GM18868 (cell line): ENCODE measurements at regions not wholly inside any gene's neighbourhood (a gene's known extent, or its start where the extent isn't known, plus 50 kb on each side); places are given as distances from the start of the nearest gene placed in this dataset.
"Not testable (repeated sequence)": the region's sequence is repeated elsewhere in the genome, so short reads cannot be mapped to it uniquely, and the experiment has no call there.

Source experiments
- ATAC-seq: cut with Tn5 transposase; IDR thresholded peaks from one replicate; pipeline ENCODE4 v1.9.1; 2021; ENCODE audit warnings: mild to moderate bottlenecking, moderate library complexity; ENCODE audit not compliant: unreplicated experiment

DNA sequence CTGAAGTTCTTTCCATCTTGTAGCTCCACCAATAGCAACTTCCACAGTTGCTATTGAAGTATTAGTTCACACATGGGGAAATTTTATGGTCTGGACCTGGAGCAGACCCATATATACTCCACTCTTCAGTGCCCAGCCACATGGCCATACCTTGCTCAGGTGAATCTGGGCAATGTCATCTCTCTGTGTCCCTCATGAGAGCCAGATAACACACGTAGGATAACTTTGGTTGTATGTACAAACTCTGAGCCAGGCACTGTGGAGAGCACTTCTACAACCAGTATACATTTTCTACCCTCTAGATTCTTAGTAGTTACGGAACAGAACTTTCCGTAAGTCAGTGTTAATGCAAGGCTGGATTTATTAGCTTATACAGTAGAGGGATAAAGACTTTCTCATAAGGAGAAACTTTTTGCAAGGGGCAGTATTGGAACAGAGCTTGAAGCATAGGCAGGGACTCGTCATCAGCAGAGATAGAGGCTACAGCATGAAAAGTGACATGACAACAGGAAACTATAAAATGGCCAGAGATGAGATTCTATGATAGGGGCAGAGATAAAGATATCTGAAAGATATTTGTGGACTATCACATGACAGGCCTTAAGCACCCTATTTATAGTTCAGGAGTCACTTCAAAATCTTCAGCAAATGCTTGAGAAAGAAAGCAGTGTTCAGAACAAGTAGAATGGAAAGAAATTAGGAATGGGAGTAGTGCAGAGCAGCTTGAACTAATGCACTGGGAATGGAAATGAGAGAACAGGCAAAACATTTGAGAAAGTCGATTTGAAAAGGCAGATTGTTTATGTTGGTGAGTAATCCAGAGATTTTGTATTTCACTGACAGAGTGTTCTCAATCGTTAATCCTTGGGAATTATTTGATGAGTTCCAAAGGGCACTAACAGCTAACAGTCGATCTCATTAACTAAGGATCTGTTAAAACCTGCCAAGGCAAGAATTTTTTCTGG, 481.8 kb downstream of the USP25 start:
- no peak for ATAC-seq

DNA sequence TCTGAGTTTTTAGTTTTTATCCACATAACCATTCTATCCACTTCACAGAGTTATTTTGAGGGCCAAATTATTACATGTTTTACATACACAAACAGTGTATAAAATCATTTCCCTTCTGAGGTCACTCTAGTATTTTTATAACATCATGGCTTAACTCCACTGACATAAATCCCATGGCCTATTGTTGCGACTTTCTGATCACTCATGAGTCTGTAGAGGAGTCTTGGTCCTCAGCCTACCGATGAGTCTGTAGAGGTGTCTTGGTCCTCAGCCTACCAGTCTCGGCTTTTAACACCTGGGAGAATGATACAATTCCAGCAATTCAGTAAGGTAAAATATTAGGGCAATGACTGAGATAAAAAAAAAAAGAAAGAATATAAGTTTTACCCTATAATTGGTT, 483.7 kb downstream of the USP25 start:
- no peak for ATAC-seq

DNA sequence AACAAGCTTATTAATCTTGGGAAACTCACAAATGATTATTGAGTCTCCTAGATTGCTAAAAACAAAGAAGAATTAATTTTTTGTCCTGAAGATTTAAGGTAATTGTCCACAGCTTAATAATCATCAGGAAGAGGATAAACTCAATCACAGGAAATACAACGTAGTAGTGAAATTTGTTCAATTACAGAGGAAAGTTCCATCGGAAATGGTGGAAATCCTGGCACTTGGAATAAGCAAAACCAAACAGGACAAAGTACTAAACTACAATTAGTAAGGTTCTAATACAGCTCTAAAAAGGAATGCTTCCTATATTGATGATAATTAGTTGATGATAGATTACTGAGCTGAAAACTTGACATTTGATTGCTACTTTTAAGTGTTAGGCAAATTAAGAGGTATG, 485.4 kb downstream of the USP25 start:
- no peak for ATAC-seq

- ATAC-seq = no peak
These were observed 485.9 kb downstream of the USP25 start for GRCh38 chr21:16215663-16216183.

GRCh38 chr21:16216288-16216962, 486.6 kb downstream of the USP25 start:
- no peak for ATAC-seq

DNA sequence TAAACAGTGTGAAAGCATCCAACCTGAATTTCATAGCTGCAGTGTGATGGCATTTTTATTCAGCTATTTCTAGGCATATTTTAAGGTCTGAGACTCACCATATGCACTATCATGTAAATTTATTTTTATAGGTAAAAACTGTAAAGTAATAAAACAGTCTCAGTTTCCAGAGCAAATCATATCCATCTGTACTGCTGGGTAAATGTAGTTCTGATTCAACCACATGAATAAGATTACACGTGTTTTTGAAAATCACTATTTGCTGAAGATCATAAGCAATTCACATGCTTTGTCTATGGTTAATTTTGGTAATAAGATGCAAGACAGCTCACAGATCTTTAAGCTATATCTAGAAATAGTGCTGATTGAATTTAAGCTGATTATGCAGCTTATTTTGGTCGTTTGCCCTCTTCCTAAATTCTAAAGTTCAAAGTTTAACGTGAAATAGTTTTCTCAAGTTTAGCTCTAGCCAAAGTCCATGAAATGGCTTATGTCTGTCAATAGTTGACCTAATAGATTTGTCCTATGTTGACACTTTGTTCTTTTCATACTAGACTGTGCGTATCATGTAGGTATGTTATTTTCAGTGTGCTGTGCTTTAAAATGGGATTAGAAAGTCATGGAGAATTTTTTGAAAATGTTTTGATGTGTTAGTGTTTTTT, 489.0 kb downstream of the USP25 start:
- no peak for ATAC-seq

GRCh38 chr21:16224756-16225155, 495.0 kb downstream of the USP25 start:
- ATAC-seq = not testable (repeated sequence)

- ATAC-seq = no peak
These were observed 510.0 kb downstream of the USP25 start for GRCh38 chr21:16239659-16240265.

DNA sequence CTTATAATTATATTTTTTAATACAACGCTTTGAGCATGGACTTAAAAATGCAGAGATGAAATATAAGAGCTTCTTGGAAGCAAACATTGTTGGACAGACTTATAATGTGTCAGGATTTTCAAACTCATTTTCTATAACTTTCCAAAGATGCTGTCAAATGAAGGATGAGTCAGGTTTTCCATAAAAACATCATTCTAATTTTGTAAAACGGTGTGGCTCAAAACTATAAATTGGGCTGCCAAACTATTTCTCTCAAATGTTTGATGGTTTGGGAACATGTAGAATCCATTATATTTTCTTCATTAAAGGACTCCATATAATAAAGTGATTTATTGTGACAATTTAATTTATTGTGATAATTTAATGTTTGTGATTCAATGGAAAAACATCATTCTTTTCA, 511.2 kb downstream of the USP25 start:
- no peak for ATAC-seq

GRCh38 chr21:16241479-16241963, 511.7 kb downstream of the USP25 start:
- ATAC-seq = no peak

DNA sequence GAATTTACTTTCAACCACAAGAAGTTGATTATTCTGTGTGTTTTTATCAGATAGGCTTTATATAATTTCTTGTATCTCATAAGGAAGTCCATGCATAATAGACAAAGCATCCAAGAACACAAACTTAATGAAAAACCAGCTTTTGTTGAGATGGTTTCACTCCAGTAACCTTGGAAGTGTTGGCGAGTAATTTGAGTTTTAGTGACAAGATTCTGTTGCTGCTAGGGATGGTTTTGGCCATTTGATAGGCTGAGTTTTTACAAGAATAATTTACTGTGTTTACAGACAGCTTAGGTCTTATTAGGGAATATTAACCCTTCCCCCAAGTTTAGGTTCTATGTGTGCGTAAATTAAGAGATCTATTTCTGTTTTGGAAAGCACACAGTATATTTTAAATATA, 513.6 kb downstream of the USP25 start:
- no peak for ATAC-seq

- ATAC-seq = no peak
These were observed 518.9 kb downstream of the USP25 start for GRCh38 chr21:16248705-16249104.

DNA sequence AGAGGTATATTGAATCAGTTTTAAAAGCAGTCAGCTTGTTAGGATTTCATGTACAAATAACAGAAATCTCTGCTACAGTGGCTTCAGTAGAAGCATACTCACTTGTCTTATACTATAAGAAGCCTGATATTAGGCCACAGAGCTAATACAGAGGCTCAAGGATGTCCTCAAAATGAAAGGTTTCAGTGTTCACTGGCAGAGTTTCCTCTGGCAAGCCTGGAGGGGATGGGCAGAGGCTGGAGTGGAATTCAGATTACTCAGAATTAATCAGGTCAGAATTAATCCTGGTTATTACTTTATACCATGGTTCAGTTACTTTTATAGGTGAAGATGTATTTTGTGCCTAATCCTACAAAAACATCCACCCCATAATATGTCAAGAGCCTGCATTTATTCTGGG, 520.5 kb downstream of the USP25 start:
- ATAC-seq = no peak

GRCh38 chr21:16258844-16259611, 529.2 kb downstream of the USP25 start:
- ATAC-seq = no peak

- no peak for ATAC-seq
These were observed 532.3 kb downstream of the USP25 start for GRCh38 chr21:16262091-16262490.

DNA sequence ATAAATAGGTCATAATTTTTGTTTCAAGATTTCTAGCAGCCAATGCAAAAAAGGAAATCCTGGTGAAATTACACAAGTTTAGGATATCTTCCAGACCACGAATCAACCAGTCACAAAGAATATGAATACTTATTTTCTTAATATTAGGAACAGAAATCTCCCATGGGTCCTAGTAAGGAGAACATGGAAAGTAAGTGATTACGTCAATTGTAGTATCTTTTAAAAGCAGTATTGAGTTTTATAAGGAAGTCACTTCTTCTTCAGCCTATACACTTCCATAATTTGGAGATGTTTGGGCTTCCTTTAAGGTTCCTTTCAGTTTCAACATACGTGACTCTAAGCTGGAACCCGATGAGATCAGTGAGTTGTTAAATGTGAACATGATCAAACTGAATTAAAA, 534.5 kb downstream of the USP25 start:
- no peak for ATAC-seq

DNA sequence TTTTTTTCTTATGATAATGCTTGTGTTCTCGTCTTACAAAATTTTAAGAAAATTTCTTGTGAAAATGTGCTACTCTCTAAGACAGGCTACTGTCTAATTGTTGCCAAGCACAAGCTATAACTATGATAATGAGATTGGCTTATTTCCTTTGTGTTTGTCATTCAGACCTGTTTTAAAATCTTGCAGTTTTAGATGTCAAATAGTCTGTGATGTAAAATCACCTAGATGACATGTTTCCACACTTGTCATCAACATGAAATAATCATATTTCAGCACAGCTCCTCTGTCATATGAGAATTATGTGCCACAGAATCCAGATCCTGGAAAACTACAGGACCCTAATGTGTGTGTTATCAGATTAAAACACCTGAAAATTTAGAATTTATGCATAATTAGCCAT, 539.7 kb downstream of the USP25 start:
- ATAC-seq = no peak

DNA sequence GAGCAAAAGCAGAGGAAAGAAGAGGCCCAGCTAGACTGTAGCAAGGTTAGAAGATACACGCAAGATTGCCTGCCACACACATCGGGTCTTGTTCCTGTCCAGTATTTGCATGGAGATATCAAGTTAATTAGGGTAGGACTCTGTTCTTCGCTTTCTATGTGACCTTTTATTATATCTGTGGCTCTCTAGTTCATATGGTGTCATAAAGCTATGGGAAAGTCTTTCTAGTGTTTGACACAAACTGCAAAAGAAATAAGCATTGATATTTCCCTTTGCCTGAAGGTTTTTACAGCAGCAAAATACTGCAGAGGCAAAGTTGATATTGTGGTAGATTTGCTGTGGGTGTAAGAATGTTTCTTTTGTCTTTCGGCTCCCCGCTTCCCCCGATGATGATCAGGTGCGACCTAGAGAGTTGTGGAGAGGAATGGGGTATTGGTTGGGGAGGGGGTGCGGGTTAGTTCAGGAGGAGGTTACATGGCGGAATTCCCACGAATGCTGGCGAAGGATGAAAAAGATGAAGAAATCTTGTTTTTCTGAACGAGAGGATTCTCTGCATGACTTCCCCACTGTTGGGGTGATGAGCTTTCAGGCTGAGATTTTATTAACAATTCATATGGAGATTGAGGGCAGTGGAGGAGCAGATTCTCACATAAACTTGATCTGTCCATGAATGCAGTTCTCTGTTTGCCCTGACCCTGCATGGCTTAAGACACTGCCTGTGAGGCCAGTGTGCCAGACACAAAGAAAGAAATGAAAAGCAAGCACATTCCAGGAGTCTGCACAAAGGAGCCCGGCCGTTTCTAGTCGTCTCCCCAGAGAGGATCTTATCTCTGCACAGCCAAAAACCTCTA, 550.2 kb downstream of the USP25 start:
- ATAC-seq = no peak

DNA sequence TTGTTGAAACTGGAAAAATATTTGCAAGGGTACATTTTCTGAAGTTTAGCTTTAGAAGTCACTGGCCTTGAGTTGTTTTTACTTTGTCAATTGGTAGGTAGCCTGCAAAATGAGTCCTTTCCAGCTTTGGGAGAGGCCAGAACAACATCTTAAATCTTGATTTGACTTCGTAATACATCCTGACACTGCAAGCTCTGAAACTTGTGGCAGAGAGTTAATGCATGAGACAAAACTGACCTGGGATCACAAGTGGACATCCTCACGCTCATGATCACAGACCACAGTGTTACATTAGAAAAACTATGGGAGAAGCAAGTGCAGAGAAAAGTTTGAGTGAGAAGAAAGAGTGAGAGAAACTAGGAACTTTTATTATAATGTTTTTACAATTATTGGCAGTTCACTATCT, 550.9 kb downstream of the USP25 start:
- ATAC-seq = no peak
